SK-N-SH (cell line): ENCODE measurements at regions not wholly inside any gene's neighbourhood (a gene's known extent, or its start where the extent isn't known, plus 50 kb on each side); places are given as distances from the start of the nearest gene placed in this dataset.

ENCODE experiments used
- CTCF ChIA-PET: fragments of 300-600, 350-600 bp; formaldehyde crosslinking; extraction: SDS; loops from one replicate; lab custom pipeline; 2021; lab: Yijun Ruan, JAX
- POLR2A ChIA-PET: fragments of 350-600 bp; sonication (Branson Sonifier 250); formaldehyde crosslinking; extraction: SDS; loops from one replicate; lab custom pipeline; 2020; ENCODE audit warnings: antibody characterized with exemption, inconsistent platforms; lab: Yijun Ruan, JAX
- DNase-seq: peaks from one replicate; pipeline ENCODE4 v3.0.0; 2012
- H2AFZ ChIP-seq: fragments of 200-600 bp; sonication (generic); 2 replicates; pipeline ENCODE4 v1.8.1; 2016; ENCODE audit warnings: antibody characterized with exemption, mild to moderate bottlenecking, low read depth
- H3F3A ChIP-seq: fragments of 200-600 bp; sonication (generic); replicated peaks from 2 replicates; pipeline ENCODE3; 2016; ENCODE audit warnings: antibody characterized with exemption, mild to moderate bottlenecking; ENCODE audit not compliant: insufficient read depth
- H3K27ac ChIP-seq, 2 experiments: fragments of 200-500 bp in 1 of 2; fragments of 200-600 bp in 1 of 2; sonication (Bioruptor generic) in 1 of 2; sonication (generic), shearing (Covaris generic) in 1 of 2; 2 replicates each; pipeline versions ENCODE4 v1.5.1 to v1.6.1; 2014 to 2016; ENCODE audit warnings: low read depth in 2 of 2, inconsistent platforms in 1 of 2, low read length in 1 of 2, mild to moderate bottlenecking in 1 of 2, mixed read lengths in 1 of 2
- H3K27me3 ChIP-seq: fragments of 200-600 bp; sonication (generic), shearing (Covaris generic); 2 replicates; pipeline ENCODE4 v1.6.1; 2016; ENCODE audit warnings: mixed run types; ENCODE audit not compliant: insufficient read depth
- H3K36me3 ChIP-seq, 2 experiments: fragments of 200-500 bp in 1 of 2; fragments of 200-600 bp in 1 of 2; sonication (Bioruptor generic) in 1 of 2; sonication (generic) in 1 of 2; replicated peaks in 1 of 2; 2 replicates each; pipeline versions ENCODE3 to v1.5.1; 2014 to 2016; ENCODE audit warnings: low read length in 1 of 2, mild to moderate bottlenecking in 1 of 2; ENCODE audit not compliant: insufficient read depth in 2 of 2, control insufficient read depth in 1 of 2
- H3K4me1 ChIP-seq, 2 experiments: fragments of 200-500 bp in 1 of 2; fragments of 200-600 bp in 1 of 2; sonication (Bioruptor generic) in 1 of 2; sonication (generic), shearing (Covaris generic) in 1 of 2; 2 replicates each; pipeline versions ENCODE4 v1.5.1 to v1.6.1; 2014 to 2016; ENCODE audit warnings: low read depth in 1 of 2, low read length in 1 of 2, mixed run types in 1 of 2; ENCODE audit not compliant: insufficient read depth in 2 of 2, control insufficient read depth in 1 of 2
- H3K4me2 ChIP-seq: fragments of 200-600 bp; sonication (generic), shearing (Covaris generic); 2 replicates; pipeline ENCODE4 v1.6.1; 2017; ENCODE audit warnings: mixed run types
- H3K4me3 ChIP-seq, 2 experiments: fragments of 200-500 bp in 1 of 2; fragments of 200-600 bp in 1 of 2; sonication (Bioruptor generic) in 1 of 2; sonication (generic), shearing (Covaris generic) in 1 of 2; 2 replicates each; pipeline versions ENCODE4 v1.5.1 to v1.8.1; 2014 to 2016; ENCODE audit warnings: low read depth in 2 of 2, inconsistent platforms in 1 of 2, low read length in 1 of 2, mild to moderate bottlenecking in 1 of 2, mixed read lengths in 1 of 2, moderate library complexity in 1 of 2
- H3K79me2 ChIP-seq: fragments of 200-600 bp; sonication (generic); 2 replicates; pipeline ENCODE4 v1.8.1; 2017; ENCODE audit warnings: mild to moderate bottlenecking; ENCODE audit not compliant: insufficient read depth
- H3K9ac ChIP-seq: fragments of 200-600 bp; sonication (generic); 2 replicates; pipeline ENCODE4 v1.6.1; 2017; ENCODE audit warnings: mixed run types
- H3K9me2 ChIP-seq: fragments of 200-600 bp; sonication (generic); 2 replicates; pipeline ENCODE4 v1.6.1; 2017; ENCODE audit warnings: mixed run types
- H3K9me3 ChIP-seq: fragments of 200-600 bp; sonication (generic); 2 replicates; pipeline ENCODE4 v1.6.1; 2017; ENCODE audit warnings: mixed run types, mild to moderate bottlenecking, moderate library complexity
- H4K20me1 ChIP-seq: fragments of 200-600 bp; sonication (generic); 2 replicates; pipeline ENCODE4 v1.6.1; 2017; ENCODE audit warnings: mild to moderate bottlenecking, mixed run types; ENCODE audit not compliant: insufficient read depth
- ELF1 ChIP-seq: IDR thresholded peaks from 2 replicates; pipeline ENCODE4 v1.4.0; 2012
- EZH2phosphoT487 ChIP-seq: fragments of 200-600 bp; sonication (generic); IDR thresholded peaks from 2 replicates; pipeline ENCODE4 v1.6.1; 2017; ENCODE audit warnings: low read depth, mixed run types, mild to moderate bottlenecking, antibody characterized with exemption, moderate library complexity, borderline replicate concordance
- FOSL2 ChIP-seq: IDR thresholded peaks from 2 replicates; pipeline ENCODE4 v1.4.0; 2012; ENCODE audit warnings: low read depth, mild to moderate bottlenecking, moderate library complexity, borderline replicate concordance
- FOXJ3 ChIP-seq: sonication (generic); formaldehyde crosslinking; IDR thresholded peaks from 2 replicates; pipeline ENCODE4 v1.5.1; 2020; ENCODE audit warnings: mild to moderate bottlenecking, missing genetic modification reagents
- GATA2 ChIP-seq: sonication (generic); formaldehyde crosslinking; IDR thresholded peaks from 2 replicates; pipeline ENCODE4 v1.5.0; 2020; ENCODE audit warnings: mild to moderate bottlenecking, missing genetic modification reagents
- MXI1 ChIP-seq: IDR thresholded peaks from 2 replicates; pipeline ENCODE4 v1.6.1; 2012; ENCODE audit warnings: mild to moderate bottlenecking, low read depth, low read length, improper control_type of control experiment
- RFX5 ChIP-seq: IDR thresholded peaks from 2 replicates; pipeline ENCODE4 v1.6.1; 2012; ENCODE audit warnings: mild to moderate bottlenecking, improper control_type of control experiment, low read length
- RXRA ChIP-seq: IDR thresholded peaks from 2 replicates; pipeline ENCODE4 v1.4.0; 2012; ENCODE audit warnings: low read depth, mild to moderate bottlenecking, borderline replicate concordance
- TCF12 ChIP-seq: IDR thresholded peaks from 2 replicates; pipeline ENCODE4 v1.4.0; 2012
- TEAD4 ChIP-seq: IDR thresholded peaks from 2 replicates; pipeline ENCODE4 v1.4.0; 2012; ENCODE audit warnings: mild to moderate bottlenecking, borderline replicate concordance; ENCODE audit not compliant: insufficient read depth
- whole genome bisulfite sequencing: methylation state at CpG from one replicate; pipeline ENCODE4 v1.1.6; 2017; ENCODE audit warnings: low lambda C conversion rate; 5-methylcytosine and 5-hydroxymethylcytosine counted together
- TF ChIP-seq, protein P1 (sequence below): IDR thresholded peaks from 2 replicates; pipeline ENCODE4 v1.4.0; 2012; ENCODE audit warnings: low read depth, borderline replicate concordance
- TF ChIP-seq, protein P2 (sequence below): IDR thresholded peaks from 2 replicates; pipeline ENCODE4 v1.4.0; 2012; ENCODE audit warnings: low read depth, borderline replicate concordance
- TF ChIP-seq, protein P3 (sequence below): IDR thresholded peaks from 2 replicates; pipeline ENCODE4 v1.4.0; 2012; ENCODE audit warnings: low read depth
- TF ChIP-seq, protein P4 (sequence below): fragments of 150-350 bp; IDR thresholded peaks from 2 replicates; pipeline ENCODE4 v1.6.1; 2017; ENCODE audit warnings: antibody characterized with exemption, low read length, low read depth, borderline replicate concordance

DNA sequence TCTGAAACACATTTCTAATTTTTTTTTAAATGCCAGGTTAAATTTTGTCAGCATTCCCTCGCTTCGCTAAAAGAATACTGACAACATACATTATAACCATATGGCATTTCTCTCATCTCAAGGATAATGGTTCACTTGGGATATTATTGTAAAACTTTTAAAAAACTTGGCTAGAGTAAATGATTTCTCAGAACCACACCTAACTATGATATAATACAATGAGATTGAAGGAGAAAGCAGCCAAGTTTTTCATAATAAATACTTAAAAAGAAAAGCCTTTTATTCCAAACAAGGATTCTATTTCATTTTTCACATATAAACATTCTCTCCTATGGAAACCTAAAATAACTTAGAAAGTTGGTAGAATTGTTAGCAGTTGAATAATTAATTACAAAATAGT lies 413.9 kb downstream of the HGF start (continued):
- TF ChIP-seq FOXJ3 (CRISPR knock-in tag) (no peak), ELF1 (no peak), FOSL2 (no peak), RFX5 (no peak), GATA2 (no peak), EZH2phosphoT487 (no peak), TCF12 (no peak), MXI1 (no peak)
- TF ChIP-seq, protein P1, sequence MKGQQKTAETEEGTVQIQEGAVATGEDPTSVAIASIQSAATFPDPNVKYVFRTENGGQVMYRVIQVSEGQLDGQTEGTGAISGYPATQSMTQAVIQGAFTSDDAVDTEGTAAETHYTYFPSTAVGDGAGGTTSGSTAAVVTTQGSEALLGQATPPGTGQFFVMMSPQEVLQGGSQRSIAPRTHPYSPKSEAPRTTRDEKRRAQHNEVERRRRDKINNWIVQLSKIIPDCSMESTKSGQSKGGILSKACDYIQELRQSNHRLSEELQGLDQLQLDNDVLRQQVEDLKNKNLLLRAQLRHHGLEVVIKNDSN: no peak
- TF ChIP-seq, protein P2, sequence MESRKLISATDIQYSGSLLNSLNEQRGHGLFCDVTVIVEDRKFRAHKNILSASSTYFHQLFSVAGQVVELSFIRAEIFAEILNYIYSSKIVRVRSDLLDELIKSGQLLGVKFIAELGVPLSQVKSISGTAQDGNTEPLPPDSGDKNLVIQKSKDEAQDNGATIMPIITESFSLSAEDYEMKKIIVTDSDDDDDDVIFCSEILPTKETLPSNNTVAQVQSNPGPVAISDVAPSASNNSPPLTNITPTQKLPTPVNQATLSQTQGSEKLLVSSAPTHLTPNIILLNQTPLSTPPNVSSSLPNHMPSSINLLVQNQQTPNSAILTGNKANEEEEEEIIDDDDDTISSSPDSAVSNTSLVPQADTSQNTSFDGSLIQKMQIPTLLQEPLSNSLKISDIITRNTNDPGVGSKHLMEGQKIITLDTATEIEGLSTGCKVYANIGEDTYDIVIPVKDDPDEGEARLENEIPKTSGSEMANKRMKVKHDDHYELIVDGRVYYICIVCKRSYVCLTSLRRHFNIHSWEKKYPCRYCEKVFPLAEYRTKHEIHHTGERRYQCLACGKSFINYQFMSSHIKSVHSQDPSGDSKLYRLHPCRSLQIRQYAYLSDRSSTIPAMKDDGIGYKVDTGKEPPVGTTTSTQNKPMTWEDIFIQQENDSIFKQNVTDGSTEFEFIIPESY: no peak
- TF ChIP-seq, protein P3, sequence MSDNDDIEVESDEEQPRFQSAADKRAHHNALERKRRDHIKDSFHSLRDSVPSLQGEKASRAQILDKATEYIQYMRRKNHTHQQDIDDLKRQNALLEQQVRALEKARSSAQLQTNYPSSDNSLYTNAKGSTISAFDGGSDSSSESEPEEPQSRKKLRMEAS: no peak

DNA sequence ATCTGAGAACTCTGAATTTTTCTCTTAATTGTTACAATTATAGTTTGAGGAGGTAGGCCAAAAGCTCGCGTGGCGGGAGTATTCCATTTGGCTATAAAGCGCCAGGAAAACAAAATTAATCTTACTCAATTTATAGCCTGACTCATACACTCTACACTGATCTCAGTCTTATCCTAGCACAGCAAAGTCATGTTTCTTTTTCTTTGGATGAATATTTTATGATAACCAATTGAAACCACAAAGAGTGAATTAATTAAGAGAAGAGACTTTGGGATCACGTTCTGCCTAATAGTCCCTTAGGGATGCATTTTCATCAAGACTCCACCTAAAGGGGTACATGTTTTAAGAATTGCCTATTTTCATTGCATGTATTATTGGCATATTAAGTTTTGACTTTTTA lies 420.8 kb downstream of the HGF start:
- Histone ChIP-seq H3F3A (no peaks in the 10 kb centered on the region), H3K9ac (no peak overlapping the region), H3K27me3 (no peaks in the 10 kb centered on the region), H3K27ac (no peak overlapping the region), H3K4me1 (no peaks in the 10 kb centered on the region), H3K4me3 (no peak overlapping the region), H3K79me2 (no peaks in the 10 kb centered on the region), H3K36me3 (no peaks in the 10 kb centered on the region), H3K9me3 (0 out of 2 replicates have a peak, but pooled peaks cover 9% of the 10 kb centered on the region), H3K4me2 (no peak overlapping the region), H4K20me1 (no peaks in the 10 kb centered on the region), H3K9me2 (0 out of 2 replicates have a peak, but pooled peaks cover 4% of the 10 kb centered on the region), H2AFZ (no peak overlapping the region)
- ChIA-PET CTCF (no interaction called here), POLR2A (no interaction called here)
- TF ChIP-seq, protein P1: no peak
- TF ChIP-seq TEAD4 (no peak), RXRA (no peak)
- TF ChIP-seq, protein P4, sequence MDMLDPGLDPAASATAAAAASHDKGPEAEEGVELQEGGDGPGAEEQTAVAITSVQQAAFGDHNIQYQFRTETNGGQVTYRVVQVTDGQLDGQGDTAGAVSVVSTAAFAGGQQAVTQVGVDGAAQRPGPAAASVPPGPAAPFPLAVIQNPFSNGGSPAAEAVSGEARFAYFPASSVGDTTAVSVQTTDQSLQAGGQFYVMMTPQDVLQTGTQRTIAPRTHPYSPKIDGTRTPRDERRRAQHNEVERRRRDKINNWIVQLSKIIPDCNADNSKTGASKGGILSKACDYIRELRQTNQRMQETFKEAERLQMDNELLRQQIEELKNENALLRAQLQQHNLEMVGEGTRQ: no peak
- no peak for DNase-seq
- 97% methylated on average over 5 of the region's 5 CpGs for WGBS
